HEK293T (cell line): ENCODE measurements at regions not wholly inside any gene's neighbourhood (a gene's known extent, or its start where the extent isn't known, plus 50 kb on each side); places are given as distances from the start of the nearest gene placed in this dataset.

Experiments used
- CTCF ChIA-PET: fragments of 350-600 bp; formaldehyde crosslinking; extraction: SDS; loops from one replicate; lab custom pipeline; 2021; ENCODE audit warnings: antibody characterized with exemption, inconsistent platforms; lab: Yijun Ruan, JAX
- POLR2A ChIA-PET: fragments of 350-600 bp; formaldehyde crosslinking; extraction: SDS; loops from one replicate; lab custom pipeline; 2020; ENCODE audit warnings: antibody characterized with exemption, inconsistent platforms; lab: Yijun Ruan, JAX
- DNase-seq: peaks from one replicate; pipeline ENCODE4 v3.0.0; 2012; ENCODE audit warnings: mixed read lengths; ENCODE audit errors: extremely low spot score
- ARNT ChIP-seq: fragments of 450-650 bp; IDR thresholded peaks from 2 replicates; pipeline ENCODE4 v1.6.1; 2017; ENCODE audit warnings: mild to moderate bottlenecking
- BHLHE40 ChIP-seq: fragments of 450-650 bp; IDR thresholded peaks from 2 replicates; pipeline ENCODE4 v1.6.1; 2016; ENCODE audit warnings: mild to moderate bottlenecking, moderate library complexity, borderline replicate concordance
- CTBP1 ChIP-seq: fragments of 450-650 bp; IDR thresholded peaks from 2 replicates; pipeline ENCODE4 v1.6.1; 2016; ENCODE audit warnings: borderline replicate concordance
- ELF4 ChIP-seq: fragments of 450-650 bp; IDR thresholded peaks from 2 replicates; pipeline ENCODE4 v1.6.1; 2017; ENCODE audit warnings: antibody characterized with exemption
- FOXA1 ChIP-seq: fragments of 450-650 bp; IDR thresholded peaks from 2 replicates; pipeline ENCODE4 v1.6.1; 2016; ENCODE audit warnings: mild to moderate bottlenecking
- FOXK2 ChIP-seq: fragments of 450-650 bp; IDR thresholded peaks from 2 replicates; pipeline ENCODE4 v1.6.1; 2016; ENCODE audit warnings: mild to moderate bottlenecking
- FOXM1 ChIP-seq: fragments of 450-650 bp; IDR thresholded peaks from 2 replicates; pipeline ENCODE4 v1.6.1; 2017; ENCODE audit warnings: mild to moderate bottlenecking, borderline replicate concordance
- HDGF ChIP-seq: fragments of 450-650 bp; IDR thresholded peaks from 2 replicates; pipeline ENCODE4 v1.6.1; 2017; ENCODE audit warnings: antibody characterized with exemption, borderline replicate concordance
- L3MBTL2 ChIP-seq: fragments of 450-650 bp; conservative IDR thresholded peaks from 2 replicates; pipeline ENCODE4 v1.6.1; 2016; ENCODE audit warnings: mild to moderate bottlenecking
- LEF1 ChIP-seq: fragments of 450-650 bp; IDR thresholded peaks from 2 replicates; pipeline ENCODE4 v1.6.1; 2017; ENCODE audit warnings: mild to moderate bottlenecking, borderline replicate concordance
- NFRKB ChIP-seq: fragments of 450-650 bp; IDR thresholded peaks from 2 replicates; pipeline ENCODE4 v1.6.1; 2016; ENCODE audit warnings: mild to moderate bottlenecking, moderate library complexity
- SP1 ChIP-seq: fragments of 450-650 bp; IDR thresholded peaks from 2 replicates; pipeline ENCODE4 v1.6.1; 2017
- SUZ12 ChIP-seq: fragments of 450-650 bp; IDR thresholded peaks from 2 replicates; pipeline ENCODE4 v1.6.1; 2016; ENCODE audit warnings: mild to moderate bottlenecking
- TARDBP ChIP-seq: fragments of 450-650 bp; IDR thresholded peaks from 2 replicates; pipeline ENCODE4 v1.6.1; 2016
- ZNF384 ChIP-seq: fragments of 450-650 bp; IDR thresholded peaks from 2 replicates; pipeline ENCODE4 v1.6.1; 2016
- TF ChIP-seq, protein P1 (sequence below): fragments of 450-650 bp; IDR thresholded peaks from 2 replicates; pipeline ENCODE4 v1.6.1; 2016

DNA sequence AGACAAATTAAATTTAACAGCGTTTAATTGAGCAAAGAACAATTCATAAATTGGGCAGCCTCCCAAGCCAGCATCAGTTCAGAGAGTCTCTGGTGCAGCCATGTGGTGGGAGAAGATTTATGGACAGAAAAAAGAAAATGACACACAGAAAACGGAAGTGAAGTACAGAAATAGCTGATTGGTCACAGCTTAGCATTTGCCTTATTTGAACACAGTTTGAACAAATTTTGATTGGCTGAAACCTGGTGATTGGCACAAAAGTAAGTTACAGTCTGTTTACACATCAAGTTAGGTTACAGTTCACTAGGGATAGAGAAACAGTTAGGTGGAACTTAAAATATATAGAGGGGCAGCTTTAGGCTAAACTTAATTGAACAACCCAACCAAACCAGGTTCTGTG is 720.1 kb downstream of the TYW1 start:
- ChIA-PET CTCF (no interaction called here), POLR2A (no interaction called here)
- no peak for DNase-seq
- TF ChIP-seq, protein P1, sequence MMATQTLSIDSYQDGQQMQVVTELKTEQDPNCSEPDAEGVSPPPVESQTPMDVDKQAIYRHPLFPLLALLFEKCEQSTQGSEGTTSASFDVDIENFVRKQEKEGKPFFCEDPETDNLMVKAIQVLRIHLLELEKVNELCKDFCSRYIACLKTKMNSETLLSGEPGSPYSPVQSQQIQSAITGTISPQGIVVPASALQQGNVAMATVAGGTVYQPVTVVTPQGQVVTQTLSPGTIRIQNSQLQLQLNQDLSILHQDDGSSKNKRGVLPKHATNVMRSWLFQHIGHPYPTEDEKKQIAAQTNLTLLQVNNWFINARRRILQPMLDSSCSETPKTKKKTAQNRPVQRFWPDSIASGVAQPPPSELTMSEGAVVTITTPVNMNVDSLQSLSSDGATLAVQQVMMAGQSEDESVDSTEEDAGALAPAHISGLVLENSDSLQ: peak; percentile 60; the same call in 1 of the 2 replicates
- TF ChIP-seq FOXA1: no peak

DNA sequence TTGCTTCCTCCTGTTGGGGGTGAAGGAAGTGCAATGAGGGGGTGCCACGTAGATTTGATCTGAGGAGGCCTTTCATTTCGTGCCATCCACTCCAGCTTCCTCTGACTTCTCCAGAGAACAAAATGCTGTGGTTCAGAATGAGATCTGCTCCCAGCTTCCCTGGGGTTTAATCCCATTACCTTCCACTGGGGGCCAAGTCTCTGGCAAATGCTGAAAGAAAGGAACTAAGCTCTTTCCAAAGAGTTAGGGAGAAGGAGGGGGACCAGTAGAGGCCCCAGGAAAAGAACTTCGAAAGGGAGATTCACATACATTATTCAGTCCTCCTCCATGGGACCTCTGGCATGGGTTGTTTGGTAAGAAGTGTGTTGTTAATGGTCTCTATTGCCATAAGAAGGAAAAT is 727.0 kb downstream of the TYW1 start:
- POLR2A ChIA-PET: no interaction called here
- DNase-seq: no peak
- TF ChIP-seq HDGF: no peak
- no peak for TF ChIP-seq ARNT
- TF ChIP-seq SP1: no peak
- no peak for TF ChIP-seq NFRKB
- no peak for TF ChIP-seq ELF4
- TF ChIP-seq FOXA1: no peak
- TF ChIP-seq LEF1: no peak
- TF ChIP-seq FOXM1: no peak
- no peak for TF ChIP-seq TARDBP
- TF ChIP-seq ZNF384: no peak
- no peak for TF ChIP-seq BHLHE40
- TF ChIP-seq SUZ12: no peak
- no peak for TF ChIP-seq CTBP1
- no peak for TF ChIP-seq FOXK2
- no peak for TF ChIP-seq L3MBTL2
- TF ChIP-seq, protein P1: no peak
- CTCF ChIA-PET: no interaction called here

DNA sequence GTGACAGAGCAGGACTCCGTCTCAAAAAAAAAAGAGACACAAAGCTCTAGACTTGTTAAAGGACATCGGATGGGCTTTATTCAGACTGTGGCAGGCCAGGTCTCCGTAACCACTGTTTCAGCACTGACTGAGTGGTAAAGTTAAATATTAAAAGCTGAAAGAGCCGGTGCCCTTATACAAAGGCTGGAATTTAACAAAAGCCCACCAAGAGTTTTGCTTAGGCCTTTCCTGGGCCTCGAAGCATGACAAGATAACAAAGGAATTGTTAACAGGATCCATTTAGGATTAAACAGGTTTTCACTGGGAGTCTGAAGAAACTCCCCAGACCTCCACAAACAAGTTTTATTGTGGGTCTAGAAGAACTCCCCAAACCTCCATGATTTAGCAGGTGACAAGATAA is 727.8 kb downstream of the TYW1 start:
- POLR2A ChIA-PET: no interaction called here
- CTCF ChIA-PET: interaction anchor here (0.6 kb wide), 1 partner anchor 346 kb away, joined by 3 read pairs; no protein-coding TSS in a partner anchor
- no peak for DNase-seq
- TF ChIP-seq L3MBTL2 (no peak), ELF4 (no peak), FOXA1 (no peak), SUZ12 (no peak), TARDBP (no peak), ARNT (no peak), FOXK2 (no peak), HDGF (no peak), CTBP1 (no peak), NFRKB (no peak)
- TF ChIP-seq, protein P1: no peak

DNA sequence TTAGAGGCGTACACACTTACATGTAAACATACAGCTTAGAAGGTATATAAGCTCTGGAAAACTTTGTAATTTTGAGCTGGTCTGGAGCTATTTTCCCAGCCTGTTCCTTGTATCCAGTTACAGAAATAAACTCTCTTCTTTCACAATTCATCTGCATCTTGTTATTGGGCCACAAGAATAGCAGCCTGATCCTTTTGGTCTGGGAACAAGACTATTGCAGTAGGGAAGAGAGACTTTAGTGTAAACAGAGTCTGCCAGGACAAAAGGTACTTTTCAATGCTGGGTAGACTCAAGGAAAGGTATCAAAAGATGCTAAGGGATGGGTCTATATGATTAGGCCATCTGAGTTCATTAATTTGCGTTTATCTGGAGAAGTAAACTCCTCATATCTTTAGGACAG is 728.3 kb downstream of the TYW1 start:
- ChIA-PET CTCF (no interaction called here), POLR2A (no interaction called here)
- DNase-seq: no peak
- TF ChIP-seq FOXK2 (no peak), HDGF (no peak), ZNF384 (no peak), LEF1 (no peak), FOXA1 (no peak), BHLHE40 (no peak), SP1 (no peak), ARNT (no peak), FOXM1 (no peak), SUZ12 (no peak), CTBP1 (no peak), ELF4 (no peak), NFRKB (no peak), L3MBTL2 (no peak), TARDBP (no peak)
- TF ChIP-seq, protein P1: no peak

DNA sequence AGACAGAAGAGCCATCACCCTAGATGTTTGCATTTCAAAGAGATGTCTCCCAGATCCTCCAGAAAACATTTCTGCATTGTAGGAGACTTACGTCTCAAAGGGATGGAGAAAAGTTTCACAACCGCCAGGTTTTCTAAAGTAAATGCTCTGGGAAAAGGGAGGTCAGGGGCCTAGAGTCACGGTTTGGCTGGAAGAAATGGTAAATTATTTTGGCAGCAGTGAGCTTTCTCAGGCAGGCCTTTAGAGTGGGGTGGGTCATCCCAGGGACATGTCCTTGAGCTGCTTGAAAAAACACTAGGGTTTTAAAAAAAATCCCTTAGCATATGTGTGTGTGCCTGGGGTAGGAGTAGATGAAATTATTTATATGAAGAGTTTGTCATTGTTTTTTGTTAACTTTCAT is 728.8 kb downstream of the TYW1 start:
- DNase-seq: no peak
- ChIA-PET POLR2A (no interaction called here), CTCF (interaction anchor here (0.6 kb wide), 1 partner anchor 12 kb away, joined by 3 read pairs; no protein-coding TSS in a partner anchor)
- no peak for TF ChIP-seq ZNF384
- TF ChIP-seq BHLHE40: no peak
- no peak for TF ChIP-seq ARNT
- no peak for TF ChIP-seq NFRKB
- no peak for TF ChIP-seq TARDBP
- no peak for TF ChIP-seq CTBP1
- TF ChIP-seq ELF4: no peak
- TF ChIP-seq FOXM1: no peak
- no peak for TF ChIP-seq L3MBTL2
- no peak for TF ChIP-seq HDGF
- TF ChIP-seq FOXA1: no peak
- TF ChIP-seq FOXK2: no peak
- TF ChIP-seq SUZ12: no peak
- no peak for TF ChIP-seq SP1

DNA sequence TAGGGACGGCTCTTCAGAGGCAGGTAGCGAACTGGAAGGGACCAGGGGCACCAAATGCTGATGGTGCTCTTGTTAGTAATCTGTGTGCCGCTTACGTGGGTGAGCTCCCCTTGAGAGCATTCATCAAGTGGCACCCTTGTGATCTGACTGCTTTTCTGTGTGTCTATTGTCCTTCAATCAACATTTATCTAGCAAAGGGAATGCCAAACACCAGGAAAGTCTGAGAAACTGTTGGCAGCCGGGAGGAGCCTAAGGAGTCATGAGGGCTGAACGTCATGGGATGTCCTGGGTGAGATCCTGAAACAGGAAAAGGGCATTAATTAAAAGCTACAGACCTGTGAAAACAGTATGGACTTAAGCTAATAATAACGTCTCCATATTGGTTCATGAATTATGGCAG is 733.1 kb downstream of the TYW1 start:
- ChIA-PET POLR2A (no interaction called here), CTCF (no interaction called here)
- TF ChIP-seq SUZ12 (no peak), CTBP1 (no peak)
- no peak for DNase-seq
